SK-N-SH treated with all-trans-retinoic acid at 6 μM for 48 hours (cell line): ENCODE measurements at regions not wholly inside any gene's neighbourhood (a gene's known extent, or its start where the extent isn't known, plus 50 kb on each side); places are given as distances from the start of the nearest gene placed in this dataset.

Source experiments
- ATAC-seq: fragments of 200-7000 bp; cut with Tn5 transposase; 3 replicates; pipeline ENCODE4 v1.9.1; 2020; ENCODE audit warnings: mild to moderate bottlenecking, moderate library complexity
- ARNTL ChIP-seq: fragments of 450-650 bp; formaldehyde crosslinking; IDR thresholded peaks from 2 replicates; pipeline ENCODE4 v1.5.0; 2020; ENCODE audit warnings: low read depth, mild to moderate bottlenecking, moderate library complexity, borderline replicate concordance
- BACH2 ChIP-seq: fragments of 250-450 bp; sonication (Bioruptor Pico); IDR thresholded peaks from 2 replicates; pipeline ENCODE4 v1.9.0; 2021; ENCODE audit warnings: mild to moderate bottlenecking, borderline replicate concordance
- CREB5 ChIP-seq: fragments of 250-450 bp; sonication (Bioruptor Pico); IDR thresholded peaks from 2 replicates; pipeline ENCODE4 v1.5.1; 2020; ENCODE audit warnings: low read depth, mild to moderate bottlenecking, moderate library complexity
- CSDC2 ChIP-seq: fragments of 250-450 bp; sonication (Bioruptor Pico); IDR thresholded peaks from 2 replicates; pipeline ENCODE4 v1.5.0; 2020; ENCODE audit warnings: mild to moderate bottlenecking, moderate library complexity
- CSRNP3 ChIP-seq: fragments of 250-450 bp; sonication (Bioruptor Pico); IDR thresholded peaks from 2 replicates; pipeline ENCODE4 v1.5.1; 2021; ENCODE audit warnings: mild to moderate bottlenecking, moderate library complexity
- ESRRG ChIP-seq: fragments of 250-450 bp; sonication (Bioruptor Pico); IDR thresholded peaks from 2 replicates; pipeline ENCODE4 v1.6.1; 2021; ENCODE audit warnings: mild to moderate bottlenecking
- GLIS3 ChIP-seq: fragments of 250-450 bp; sonication (Bioruptor Pico); IDR thresholded peaks from 2 replicates; pipeline ENCODE4 v1.5.0; 2020; ENCODE audit warnings: mild to moderate bottlenecking, moderate library complexity
- ISL1 ChIP-seq: fragments of 250-450 bp; sonication (Bioruptor Pico); IDR thresholded peaks from 2 replicates; pipeline ENCODE4 v2.1.2; 2022; ENCODE audit warnings: mild to moderate bottlenecking, moderate library complexity
- OSR1 ChIP-seq: fragments of 250-450 bp; sonication (Bioruptor Pico); IDR thresholded peaks from 2 replicates; pipeline ENCODE4 v1.8.0; 2022; ENCODE audit warnings: moderate library complexity, mild to moderate bottlenecking, inconsistent platforms
- PATZ1 ChIP-seq: fragments of 250-450 bp; sonication (Bioruptor Pico); IDR thresholded peaks from 2 replicates; pipeline ENCODE4 v1.8.0; 2020; ENCODE audit warnings: mild to moderate bottlenecking, moderate library complexity, borderline replicate concordance
- POU6F1 ChIP-seq: fragments of 250-450 bp; sonication (Bioruptor Pico); IDR thresholded peaks from 2 replicates; pipeline ENCODE4 v1.8.0; 2021; ENCODE audit warnings: low read depth, mild to moderate bottlenecking, moderate library complexity, borderline replicate concordance
- PPARA ChIP-seq: fragments of 250-450 bp; sonication (Bioruptor Pico); IDR thresholded peaks from 2 replicates; pipeline ENCODE4 v1.5.0; 2020; ENCODE audit warnings: mild to moderate bottlenecking, borderline replicate concordance
- RARB ChIP-seq: fragments of 250-450 bp; sonication (Bioruptor Pico); IDR thresholded peaks from 2 replicates; pipeline ENCODE4 v1.8.0; 2021; ENCODE audit warnings: mild to moderate bottlenecking, moderate library complexity
- SNAI2 ChIP-seq: fragments of 250-450 bp; sonication (Bioruptor Pico); IDR thresholded peaks from 2 replicates; pipeline ENCODE4 v1.5.0; 2020; ENCODE audit warnings: mild to moderate bottlenecking, moderate library complexity
- TCF4 ChIP-seq: fragments of 250-450 bp; sonication (Bioruptor Pico); IDR thresholded peaks from 2 replicates; pipeline ENCODE4 v1.8.0; 2021; ENCODE audit warnings: mild to moderate bottlenecking, moderate library complexity, borderline replicate concordance
- TOX ChIP-seq: fragments of 250-450 bp; sonication (Bioruptor Pico); IDR thresholded peaks from 2 replicates; pipeline ENCODE4 v1.8.0; 2021; ENCODE audit warnings: mild to moderate bottlenecking, moderate library complexity, borderline replicate concordance
- TSHZ2 ChIP-seq: fragments of 250-450 bp; sonication (Bioruptor Pico); IDR thresholded peaks from 2 replicates; pipeline ENCODE4 v1.5.0; 2020; ENCODE audit warnings: mild to moderate bottlenecking, moderate library complexity
- ZC3H10 ChIP-seq: fragments of 250-450 bp; sonication (Bioruptor Pico); IDR thresholded peaks from 2 replicates; pipeline ENCODE4 v1.5.1; 2021; ENCODE audit warnings: mild to moderate bottlenecking, moderate library complexity
- ZFP3 ChIP-seq: fragments of 250-450 bp; sonication (Bioruptor Pico); IDR thresholded peaks from 2 replicates; pipeline ENCODE4 v1.5.0; 2020; ENCODE audit warnings: mild to moderate bottlenecking, moderate library complexity
- ZFP30 ChIP-seq: fragments of 450-650 bp; formaldehyde crosslinking; IDR thresholded peaks from 2 replicates; pipeline ENCODE4 v1.5.0; 2022; ENCODE audit warnings: mild to moderate bottlenecking, moderate library complexity
- ZNF565 ChIP-seq: fragments of 450-650 bp; formaldehyde crosslinking; conservative IDR thresholded peaks from 2 replicates; pipeline ENCODE4 v1.5.0; 2020; ENCODE audit warnings: low read depth, mild to moderate bottlenecking, moderate library complexity
- ZNF8 ChIP-seq: fragments of 450-650 bp; formaldehyde crosslinking; IDR thresholded peaks from 2 replicates; pipeline ENCODE4 v1.5.0; 2020; ENCODE audit warnings: mild to moderate bottlenecking, moderate library complexity

GRCh38 chrX:40494005-40494404, 86.8 kb upstream of the ATP6AP2 start:
- no peak for ATAC-seq
- TF ChIP-seq CSRNP3 (CRISPR knock-in tag) (no peak), RARB (CRISPR knock-in tag) (no peak), ZNF8 (no peak), ISL1 (CRISPR knock-in tag) (no peak), SNAI2 (CRISPR knock-in tag) (no peak), ZNF565 (CRISPR knock-in tag) (no peak), PPARA (no peak), POU6F1 (CRISPR knock-in tag) (no peak), PATZ1 (CRISPR knock-in tag) (no peak), GLIS3 (CRISPR knock-in tag) (no peak), TCF4 (CRISPR knock-in tag) (no peak), ZFP3 (CRISPR knock-in tag) (no peak)

GRCh38 chrX:40488296-40488695, 92.5 kb upstream of the ATP6AP2 start:
- TF ChIP-seq POU6F1 (CRISPR knock-in tag), result no peak
- no peak for TF ChIP-seq TCF4 (CRISPR knock-in tag)
- no peak for TF ChIP-seq RARB (CRISPR knock-in tag)
- TF ChIP-seq ARNTL (CRISPR knock-in tag), result no peak
- TF ChIP-seq CREB5, result no peak
- no peak for TF ChIP-seq PPARA
- TF ChIP-seq OSR1, result no peak
- no peak for TF ChIP-seq CSDC2
- TF ChIP-seq ZNF565 (CRISPR knock-in tag), result no peak
- no peak for TF ChIP-seq TOX (CRISPR knock-in tag)
- no peak for TF ChIP-seq CSRNP3 (CRISPR knock-in tag)
- no peak for TF ChIP-seq ZFP3 (CRISPR knock-in tag)
- TF ChIP-seq ESRRG (CRISPR knock-in tag), result no peak
- ATAC-seq, result no peak

GRCh38 chrX:40485973-40486372, 94.8 kb upstream of the ATP6AP2 start:
- no peak for ATAC-seq
- no peak for TF ChIP-seq SNAI2 (CRISPR knock-in tag)
- no peak for TF ChIP-seq TSHZ2 (CRISPR knock-in tag)
- no peak for TF ChIP-seq ZNF565 (CRISPR knock-in tag)
- no peak for TF ChIP-seq ZFP30
- no peak for TF ChIP-seq ZC3H10 (CRISPR knock-in tag)
- no peak for TF ChIP-seq ZNF8
- TF ChIP-seq ARNTL (CRISPR knock-in tag), result no peak
- no peak for TF ChIP-seq CSDC2
- no peak for TF ChIP-seq POU6F1 (CRISPR knock-in tag)
- TF ChIP-seq BACH2 (CRISPR knock-in tag), result no peak
- no peak for TF ChIP-seq RARB (CRISPR knock-in tag)
- TF ChIP-seq ZFP3 (CRISPR knock-in tag), result no peak
